DND-41 (cell line): ENCODE measurements at regions not wholly inside any gene's neighbourhood (a gene's known extent, or its start where the extent isn't known, plus 50 kb on each side); places are given as distances from the start of the nearest gene placed in this dataset.

Source experiments
- CTCF ChIP-seq: IDR thresholded peaks from 2 replicates; pipeline ENCODE4 v1.5.1; 2012; ENCODE audit warnings: borderline replicate concordance, low read length, moderate library complexity, mild to moderate bottlenecking; ENCODE audit not compliant: poor library complexity, severe bottlenecking; ENCODE audit errors: extremely low read depth
- EZH2 ChIP-seq: IDR thresholded peaks from 3 replicates; pipeline ENCODE4 v1.6.1; 2012; ENCODE audit warnings: borderline replicate concordance, low read depth, mild to moderate bottlenecking, moderate library complexity, low read length, inconsistent platforms; ENCODE audit not compliant: severe bottlenecking

GRCh38 chr14:32006263-32007110 lies 70.6 kb upstream of the ARHGAP5 start:
- TF ChIP-seq CTCF (no peak), EZH2 (no peak)
